Tibial artery (tissue), 4 donors: ENCODE measurements at regions not wholly inside any gene's neighbourhood (a gene's known extent, or its start where the extent isn't known, plus 50 kb on each side); places are given as distances from the start of the nearest gene placed in this dataset.
A peak's percentile ranks its signal among the peaks of the same experiment; 100 is the strongest.
"Not testable (repeated sequence)": the region's sequence is repeated elsewhere in the genome, so short reads cannot be mapped to it uniquely, and the experiment has no call there.

Experiments used
- DNase-seq, 2 donors: peaks; one replicate each; pipeline ENCODE4 v3.0.0-alpha.2; 2019
- H3K27ac ChIP-seq, 2 donors: fragments of 200-600 bp; sonication (generic) in 1 of 2; 1 replicate in 1 of 2; 2 replicates in 1 of 2; pipeline ENCODE4 v1.5.1; 2018 to 2019; ENCODE audit warnings: mild to moderate bottlenecking in 1 of 2
- H3K27me3 ChIP-seq, 2 donors: fragments of 200-600 bp; sonication (generic) in 1 of 2; one replicate each; pipeline versions ENCODE4 v1.5.1 to v1.6.0; 2016 to 2019
- H3K36me3 ChIP-seq, 3 donors: fragments of 200-600 bp; sonication (generic) in 2 of 3; one replicate each; pipeline ENCODE4 v1.5.1; 2016 to 2019; ENCODE audit warnings: mild to moderate bottlenecking in 2 of 3
- H3K4me1 ChIP-seq, 4 donors: fragments of 200-600 bp; sonication (generic) in 2 of 4; 1 replicate in 3 of 4; 2 replicates in 1 of 4; pipeline ENCODE4 v1.5.1; 2016 to 2019
- H3K4me3 ChIP-seq, 2 donors: fragments of 200-600 bp; sonication (generic) in 1 of 2; 1 replicate in 1 of 2; 2 replicates in 1 of 2; pipeline ENCODE4 v1.5.1; 2018 to 2019; ENCODE audit warnings: mild to moderate bottlenecking in 2 of 2
- H3K9me3 ChIP-seq, 3 donors: fragments of 200-600 bp; sonication (generic) in 1 of 3; one replicate each; pipeline ENCODE4 v1.5.1; 2016 to 2019
- intact Hi-C: fragments of 100-400 bp; cut with DNase I; formaldehyde crosslinking; loops from one replicate; pipeline ENCODE4 v1.15.0; 2023; ENCODE audit warnings: low total_unique reads
- TF ChIP-seq, protein P1 (sequence below), 2 experiments: fragments of 200-600 bp in 1 of 2; fragments of 450-650 bp in 1 of 2; IDR thresholded peaks; one replicate each; pipeline ENCODE4 v1.5.1; 2017 to 2019; ENCODE audit warnings: antibody characterized with exemption in 2 of 2, mild to moderate bottlenecking in 1 of 2, moderate library complexity in 1 of 2

DNA sequence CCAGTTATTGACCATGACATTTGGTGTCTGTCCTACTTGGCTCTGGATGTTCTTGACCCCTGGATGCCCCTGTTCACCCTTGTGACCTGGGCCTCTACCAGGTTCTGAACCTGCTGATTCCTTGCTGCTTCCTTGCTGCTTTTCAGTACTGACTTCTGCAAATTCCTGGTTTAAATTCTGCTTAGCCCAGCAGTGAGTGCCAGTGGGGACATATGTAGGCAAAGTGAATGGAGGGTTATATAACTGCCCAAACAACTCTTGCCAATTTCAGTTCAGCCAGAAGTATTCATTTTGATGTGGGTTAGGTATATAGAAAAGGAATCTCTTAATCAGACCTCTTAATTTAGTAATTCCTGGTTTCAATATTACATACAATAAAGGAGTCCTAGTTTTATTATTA, 220.6 kb downstream of the TAF11L14 start:
- no peak overlapping the region for H3K4me3 ChIP-seq
- no peaks in the 10 kb centered on the region for H3K36me3 ChIP-seq
- intact Hi-C loops, result no loop called here
- TF ChIP-seq, protein P1, sequence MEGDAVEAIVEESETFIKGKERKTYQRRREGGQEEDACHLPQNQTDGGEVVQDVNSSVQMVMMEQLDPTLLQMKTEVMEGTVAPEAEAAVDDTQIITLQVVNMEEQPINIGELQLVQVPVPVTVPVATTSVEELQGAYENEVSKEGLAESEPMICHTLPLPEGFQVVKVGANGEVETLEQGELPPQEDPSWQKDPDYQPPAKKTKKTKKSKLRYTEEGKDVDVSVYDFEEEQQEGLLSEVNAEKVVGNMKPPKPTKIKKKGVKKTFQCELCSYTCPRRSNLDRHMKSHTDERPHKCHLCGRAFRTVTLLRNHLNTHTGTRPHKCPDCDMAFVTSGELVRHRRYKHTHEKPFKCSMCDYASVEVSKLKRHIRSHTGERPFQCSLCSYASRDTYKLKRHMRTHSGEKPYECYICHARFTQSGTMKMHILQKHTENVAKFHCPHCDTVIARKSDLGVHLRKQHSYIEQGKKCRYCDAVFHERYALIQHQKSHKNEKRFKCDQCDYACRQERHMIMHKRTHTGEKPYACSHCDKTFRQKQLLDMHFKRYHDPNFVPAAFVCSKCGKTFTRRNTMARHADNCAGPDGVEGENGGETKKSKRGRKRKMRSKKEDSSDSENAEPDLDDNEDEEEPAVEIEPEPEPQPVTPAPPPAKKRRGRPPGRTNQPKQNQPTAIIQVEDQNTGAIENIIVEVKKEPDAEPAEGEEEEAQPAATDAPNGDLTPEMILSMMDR (IDR thresholded peaks at IDR 0.05), result no peak
- H3K27ac ChIP-seq, result no peak overlapping the region
- DNase-seq, result no peak
- no peaks in the 10 kb centered on the region for H3K9me3 ChIP-seq
- no peaks in the 10 kb centered on the region for H3K27me3 ChIP-seq
- no peaks in the 10 kb centered on the region for H3K4me1 ChIP-seq

DNA sequence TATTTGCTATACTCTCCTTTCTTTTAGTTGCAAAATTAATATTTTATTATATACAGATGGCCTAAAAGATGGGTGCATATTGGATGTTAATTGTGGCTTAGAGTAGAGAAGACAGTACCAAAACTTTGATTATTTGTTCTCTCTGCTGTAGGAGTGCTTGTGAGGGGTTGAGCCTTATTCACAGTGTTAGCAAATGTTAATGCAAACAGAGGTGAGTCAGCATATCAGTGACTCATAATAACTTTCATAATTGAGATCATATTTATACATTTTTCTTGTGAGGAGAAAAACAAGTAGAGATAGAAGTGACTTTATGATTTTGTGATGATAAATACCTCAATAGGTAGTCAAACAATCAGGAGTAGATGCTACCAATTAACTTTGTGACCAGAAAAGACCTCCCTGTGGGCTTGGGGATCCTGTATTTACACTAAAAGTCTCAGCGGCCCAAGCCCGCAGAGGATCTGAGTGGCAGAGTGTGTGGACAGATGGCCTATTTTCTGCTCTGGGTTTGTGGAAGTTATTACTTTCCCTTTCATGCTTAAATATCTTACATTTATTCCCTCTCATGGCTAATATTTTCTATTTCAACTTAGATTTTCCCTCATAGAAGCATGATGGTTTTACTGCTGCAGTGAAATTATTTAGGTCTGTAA, 226.5 kb downstream of the TAF11L14 start:
- H3K4me3 ChIP-seq, result no peak overlapping the region
- H3K27me3 ChIP-seq, result no peaks in the 10 kb centered on the region
- peaks cover 0 to 5% (median 0%) of the 10 kb centered on the region in 3 donors for H3K9me3 ChIP-seq
- H3K4me1 ChIP-seq, result no peaks in the 10 kb centered on the region
- H3K36me3 ChIP-seq, result no peaks in the 10 kb centered on the region
- no peak overlapping the region for H3K27ac ChIP-seq
- intact Hi-C loops, result no loop called here
- no peak for DNase-seq
- TF ChIP-seq, protein P1 (IDR thresholded peaks at IDR 0.05), result no peak

DNA sequence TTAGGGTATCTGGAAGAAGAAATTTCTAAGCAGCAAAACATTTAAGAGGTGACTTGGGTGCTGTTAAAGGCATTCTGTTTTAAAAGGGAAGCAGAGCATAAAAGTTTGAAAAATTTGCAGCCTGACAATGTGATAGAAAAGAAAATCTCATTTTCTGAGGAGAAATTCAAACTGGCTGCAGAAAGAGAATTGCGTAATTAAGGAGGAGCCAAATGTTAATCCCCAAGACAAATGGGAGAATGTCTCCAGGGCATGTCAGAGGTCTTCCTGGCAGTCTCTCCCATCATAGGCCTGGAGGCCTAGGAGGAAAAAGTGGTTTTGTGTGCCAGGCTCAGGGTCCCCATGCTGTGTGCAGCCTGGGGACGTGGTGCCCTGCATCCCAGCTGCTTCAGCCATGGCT, 230.6 kb downstream of the TAF11L14 start:
- H3K27ac ChIP-seq, DNase-seq, H3K9me3 ChIP-seq, H3K36me3 ChIP-seq, H3K4me3 ChIP-seq, H3K27me3 ChIP-seq, H3K4me1 ChIP-seq, intact Hi-C loops: not testable (repeated sequence)

DNA sequence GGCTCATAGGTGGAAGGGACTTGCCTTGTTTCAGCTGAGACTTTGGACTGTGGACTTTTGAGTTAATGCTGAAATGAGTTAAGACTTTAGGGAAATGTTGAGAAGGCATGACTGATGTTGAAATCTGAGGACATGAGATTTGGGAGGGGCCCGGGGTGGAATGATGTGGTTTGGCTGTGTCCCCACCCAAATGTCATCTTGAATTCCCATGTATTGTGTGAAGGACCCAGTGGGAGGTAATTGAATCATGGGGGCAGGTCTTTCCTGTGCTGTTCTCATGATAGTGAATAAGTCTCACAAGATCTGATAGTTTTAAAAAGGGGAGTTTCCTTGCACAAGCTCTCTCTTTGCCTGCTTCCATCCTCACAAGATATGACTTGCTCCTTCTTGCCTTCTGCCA, 231.7 kb downstream of the TAF11L14 start:
- H3K9me3 ChIP-seq, H3K36me3 ChIP-seq, H3K4me1 ChIP-seq, H3K27ac ChIP-seq, H3K27me3 ChIP-seq, H3K4me3 ChIP-seq, intact Hi-C loops: not testable (repeated sequence)
- DNase-seq, result peak in 1 of 2 donors; percentile 40

DNA sequence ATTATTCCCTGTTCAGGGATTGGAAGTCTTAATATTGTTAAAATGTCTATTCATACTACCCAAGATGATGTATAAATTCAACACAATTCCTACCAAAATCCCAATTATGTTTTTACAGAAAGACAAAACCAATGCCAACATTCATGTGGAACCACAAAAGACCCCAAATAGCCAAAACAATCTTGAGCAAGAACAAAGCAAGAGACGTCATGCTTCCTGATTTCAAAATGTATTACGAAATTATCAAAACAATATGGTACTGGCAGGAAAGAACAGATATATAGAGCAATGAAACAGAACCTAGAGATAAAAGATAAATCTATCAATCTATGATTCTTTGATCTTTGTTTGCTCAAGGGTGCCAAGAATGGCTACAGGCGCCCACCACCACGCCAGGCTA, 237.9 kb downstream of the TAF11L14 start:
- Histone ChIP-seq H3K9me3 (peaks cover 0 to 4% (median 0%) of the 10 kb centered on the region in 3 donors), H3K36me3 (no peaks in the 10 kb centered on the region), H3K4me1 (no peaks in the 10 kb centered on the region), H3K27ac (no peak overlapping the region), H3K4me3 (no peak overlapping the region), H3K27me3 (no peaks in the 10 kb centered on the region)
- TF ChIP-seq, protein P1 (IDR thresholded peaks at IDR 0.05), result no peak
- intact Hi-C loops, result no loop called here
- no peak for DNase-seq

DNA sequence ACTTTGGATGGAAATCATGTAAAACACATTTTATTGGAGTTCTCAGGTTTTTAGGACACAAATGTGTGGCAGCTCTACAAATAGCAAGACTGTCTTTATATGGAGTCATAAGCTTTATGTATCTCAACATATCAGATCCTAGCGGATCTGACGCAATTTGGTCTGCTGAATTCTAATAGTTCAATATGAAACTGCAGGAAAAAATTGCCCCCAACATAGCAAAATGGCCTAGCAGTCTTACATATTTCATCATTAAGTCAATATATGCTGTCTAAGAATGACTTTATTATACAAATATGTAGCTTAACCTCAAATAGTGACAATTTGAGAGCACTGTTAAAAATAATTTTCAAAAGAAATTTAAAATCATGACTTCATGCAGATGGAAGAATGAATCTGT, 244.3 kb downstream of the TAF11L14 start:
- DNase-seq, result no peak
- Histone ChIP-seq H3K27ac (no peak overlapping the region), H3K36me3 (no peaks in the 10 kb centered on the region), H3K9me3 (no peaks in the 10 kb centered on the region), H3K4me3 (no peak overlapping the region), H3K27me3 (no peaks in the 10 kb centered on the region), H3K4me1 (no peaks in the 10 kb centered on the region)
- intact Hi-C loops, result no loop called here
- TF ChIP-seq, protein P1 (IDR thresholded peaks at IDR 0.05), result no peak

DNA sequence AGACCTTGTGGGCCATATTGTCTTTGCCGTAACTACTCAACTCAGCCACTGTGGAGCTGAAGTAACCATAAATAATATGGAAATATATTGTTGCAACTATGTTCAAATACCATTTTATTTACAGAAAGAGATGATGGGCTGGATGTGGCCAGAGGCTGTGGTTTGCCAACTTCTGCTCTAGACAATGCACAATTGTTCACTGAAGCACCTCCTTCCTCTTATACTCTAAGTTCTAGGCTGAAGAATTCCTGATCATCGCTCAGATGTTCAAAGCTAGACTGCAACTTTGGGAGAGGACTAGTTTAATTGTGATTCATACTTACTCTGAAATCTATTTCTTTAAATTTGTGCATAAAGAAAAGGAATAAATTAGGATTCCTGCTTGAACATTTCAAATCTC, 245.0 kb downstream of the TAF11L14 start:
- DNase-seq, result no peak
- Histone ChIP-seq H3K27ac (no peak overlapping the region), H3K4me1 (no peaks in the 10 kb centered on the region), H3K4me3 (no peak overlapping the region), H3K9me3 (no peaks in the 10 kb centered on the region), H3K36me3 (no peaks in the 10 kb centered on the region), H3K27me3 (no peaks in the 10 kb centered on the region)
- TF ChIP-seq, protein P1 (IDR thresholded peaks at IDR 0.05), result no peak
- intact Hi-C loops, result no loop called here
